Lung (tissue), 11 donors: ENCODE measurements at regions not wholly inside any gene's neighbourhood (a gene's known extent, or its start where the extent isn't known, plus 50 kb on each side); places are given as distances from the start of the nearest gene placed in this dataset.

Experiments
- ATAC-seq: fragments of 200-7000 bp; cut with Tn5 transposase; one replicate; pipeline ENCODE4 v1.9.1; 2020; ENCODE audit warnings: moderate number of reproducible peaks; ENCODE audit not compliant: insufficient read depth, low FRiP score
- DNase-seq, 3 donors: peaks; one replicate each; pipeline ENCODE4 v3.0.0-alpha.2; 2013 to 2017
- H3K27ac ChIP-seq, 2 donors: one replicate each; pipeline ENCODE4 v1.5.1; 2013; ENCODE audit warnings: mild to moderate bottlenecking in 2 of 2, moderate library complexity in 2 of 2, control low read depth in 1 of 2, inconsistent platforms in 1 of 2, low read depth in 1 of 2, low read length in 1 of 2
- H3K27me3 ChIP-seq, 3 donors: one replicate each; pipeline ENCODE4 v1.5.1; 2013; ENCODE audit warnings: low read length in 2 of 3; ENCODE audit not compliant: control insufficient read depth in 3 of 3, insufficient read depth in 3 of 3
- H3K36me3 ChIP-seq, 4 donors: one replicate each; pipeline ENCODE4 v1.5.1; 2013; ENCODE audit warnings: low read length in 4 of 4, mild to moderate bottlenecking in 1 of 4, moderate library complexity in 1 of 4; ENCODE audit not compliant: control insufficient read depth in 4 of 4, insufficient read depth in 4 of 4
- H3K4me1 ChIP-seq, 5 donors: one replicate each; pipeline ENCODE4 v1.5.1; 2013; ENCODE audit warnings: low read length in 5 of 5, mild to moderate bottlenecking in 2 of 5, moderate library complexity in 1 of 5; ENCODE audit not compliant: control insufficient read depth in 5 of 5, insufficient read depth in 5 of 5
- H3K4me3 ChIP-seq: one replicate; pipeline ENCODE4 v1.5.1; 2013; ENCODE audit warnings: mild to moderate bottlenecking, control low read depth, moderate library complexity
- H3K9ac ChIP-seq, 2 donors: one replicate each; pipeline ENCODE4 v1.5.1; 2013; ENCODE audit warnings: low read length in 2 of 2, control low read depth in 1 of 2; ENCODE audit not compliant: insufficient read depth in 1 of 2
- H3K9me3 ChIP-seq, 4 donors: one replicate each; pipeline ENCODE4 v1.5.1; 2013; ENCODE audit warnings: low read length in 3 of 4, mild to moderate bottlenecking in 1 of 4, moderate library complexity in 1 of 4; ENCODE audit not compliant: control insufficient read depth in 4 of 4, insufficient read depth in 3 of 4
- CTCF ChIP-seq: IDR thresholded peaks from 2 replicates; pipeline ENCODE4 v1.5.1; 2012; ENCODE audit warnings: mild to moderate bottlenecking; ENCODE audit errors: control extremely low read depth, extremely low read depth
- WGBS, 2 donors: extraction: QIAGEN DNeasy Blood & Tissue Kit; methylation state at CpG; one replicate each; pipeline ENCODE4 v1.1.7; 2013; 5-methylcytosine and 5-hydroxymethylcytosine counted together
- donor health status: control.
- donor health status: control.
- donor health status: Bipolar disorder and iron deficiency.
- donor health status: healthy.
- donor health status: DM: yes; HTN: yes; CAD: no.

GRCh38 chr1:5390504-5390903 lies 601.7 kb downstream of the NPHP4 start:
- no peak overlapping the region for H3K4me3 ChIP-seq
- no peak overlapping the region for H3K27ac ChIP-seq
- no peaks in the 10 kb centered on the region for H3K36me3 ChIP-seq
- no peak for DNase-seq
- peaks cover 0 to 36% (median 16%) of the 10 kb centered on the region in 3 donors for H3K27me3 ChIP-seq
- ATAC-seq = no peak
- peaks cover 0 to 9% (median 0%) of the 10 kb centered on the region in 4 donors for H3K9me3 ChIP-seq
- H3K9ac ChIP-seq = no peak overlapping the region
- 76% methylated on average over 7 of the region's 7 CpGs for WGBS, 2 donors
- no peak for TF ChIP-seq CTCF
- no peaks in the 10 kb centered on the region for H3K4me1 ChIP-seq

- Histone ChIP-seq H3K4me3 (no peak overlapping the region), H3K27me3 (peaks cover 0 to 32% (median 18%) of the 10 kb centered on the region in 3 donors), H3K9me3 (peaks cover 0 to 9% (median 0%) of the 10 kb centered on the region in 4 donors), H3K9ac (no peak overlapping the region), H3K27ac (no peak overlapping the region), H3K36me3 (no peaks in the 10 kb centered on the region), H3K4me1 (no peaks in the 10 kb centered on the region)
- no peak for TF ChIP-seq CTCF
- 87 to 88% methylated on average over 16 of the region's 16 CpGs for WGBS, 2 donors
- DNase-seq = no peak
- no peak for ATAC-seq
Measured at GRCh38 chr1:5389101-5389885, 602.9 kb downstream of the NPHP4 start.

GRCh38 chr1:5388622-5389021 lies 603.6 kb downstream of the NPHP4 start:
- H3K9me3 ChIP-seq = peaks cover 0 to 6% (median 0%) of the 10 kb centered on the region in 4 donors
- H3K4me1 ChIP-seq = no peaks in the 10 kb centered on the region
- H3K36me3 ChIP-seq = no peaks in the 10 kb centered on the region
- H3K9ac ChIP-seq = no peak overlapping the region
- no peak overlapping the region for H3K27ac ChIP-seq
- no peak for ATAC-seq
- WGBS, 2 donors = 71 to 79% methylated on average over 6 of the region's 6 CpGs
- no peak for TF ChIP-seq CTCF
- peaks cover 0 to 32% (median 18%) of the 10 kb centered on the region in 3 donors for H3K27me3 ChIP-seq
- DNase-seq = no peak
- no peak overlapping the region for H3K4me3 ChIP-seq
